ENCODE measurements at regions not wholly inside any gene's neighbourhood (a gene's known extent, or its start where the extent isn't known, plus 50 kb on each side); places are given as distances from the start of the nearest gene placed in this dataset.
"Not testable (repeated sequence)": the region's sequence is repeated elsewhere in the genome, so short reads cannot be mapped to it uniquely, and the experiment has no call there.

DNA sequence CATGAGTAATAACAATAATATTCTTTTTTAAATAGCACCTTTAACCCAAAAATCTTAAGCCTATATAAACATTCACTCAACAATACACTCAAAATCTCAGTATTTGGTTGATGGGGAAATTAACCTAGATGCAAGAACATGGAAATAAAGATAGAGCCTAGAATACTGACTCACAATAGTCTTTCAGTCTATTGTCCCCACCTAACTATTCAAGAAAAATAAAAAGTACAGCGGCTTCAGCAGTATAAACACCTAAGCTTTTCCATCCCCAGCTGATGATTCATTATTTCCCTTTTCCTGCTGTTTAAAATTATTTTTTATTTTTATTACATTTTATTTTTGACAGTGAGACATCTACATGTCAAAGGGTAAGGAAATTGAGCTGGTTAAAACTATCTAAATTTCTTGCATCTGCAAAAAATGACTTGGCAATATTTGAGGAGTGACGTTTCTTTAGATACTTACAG lies 201.4 kb downstream of the FZD1 start:
- DNase-seq, result no peak

DNA sequence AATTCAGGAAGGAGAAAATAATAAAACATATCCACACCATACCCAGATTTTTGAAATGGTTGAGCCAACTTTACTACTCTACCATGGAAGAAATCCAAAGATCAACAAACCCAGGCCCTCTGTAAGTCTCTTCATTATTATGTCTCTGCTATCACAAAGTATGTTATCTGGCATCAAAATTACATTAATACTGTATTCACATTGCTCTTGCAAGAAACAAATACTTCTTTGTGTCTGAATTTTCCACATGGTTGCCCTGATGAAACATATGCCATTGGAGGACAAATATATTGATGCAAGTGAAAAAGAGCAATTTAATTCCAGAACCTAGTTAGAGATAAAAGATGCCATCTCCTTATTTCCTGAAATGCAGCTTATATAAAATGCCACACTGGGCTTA lies 204.0 kb downstream of the FZD1 start:
- DNase-seq, result no peak

DNA sequence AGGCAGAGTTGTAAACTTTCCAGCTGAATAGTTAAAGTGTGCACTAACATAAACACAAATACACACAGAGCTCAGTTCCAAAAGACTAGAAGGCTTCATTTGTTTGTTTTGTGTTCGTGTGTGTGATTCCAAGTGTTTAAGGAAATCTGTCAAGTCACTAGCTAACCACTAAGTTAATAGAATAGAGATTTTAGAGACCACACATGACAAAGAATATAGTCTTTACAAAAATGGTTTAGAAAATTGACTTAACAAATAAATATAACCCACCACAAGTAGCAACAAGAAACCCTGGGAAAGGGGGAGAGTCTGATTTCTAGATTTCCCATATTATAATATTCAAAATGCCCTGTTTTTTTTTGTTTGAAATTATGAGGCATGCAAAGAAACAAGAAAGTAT lies 209.4 kb downstream of the FZD1 start:
- no peak for DNase-seq

DNA sequence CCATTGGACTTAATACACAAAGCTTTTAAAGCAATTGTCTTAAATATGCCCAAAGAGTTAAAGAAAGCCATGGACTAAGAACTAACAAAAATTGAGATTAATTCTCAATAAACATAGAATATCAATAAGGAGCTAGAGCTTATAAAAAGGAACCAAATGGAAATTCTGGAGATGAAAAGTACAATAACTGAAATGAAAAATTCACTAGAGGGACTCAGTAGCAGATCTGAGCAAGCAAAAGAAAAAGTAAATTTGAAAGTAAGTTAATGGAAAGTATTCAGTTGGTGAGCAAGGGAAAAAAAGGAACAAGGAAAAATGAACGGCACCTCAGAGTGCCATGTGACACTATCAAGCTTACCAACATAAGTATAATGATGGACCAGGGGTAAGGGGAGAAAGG lies 209.8 kb downstream of the FZD1 start:
- DNase-seq, result no peak

DNA sequence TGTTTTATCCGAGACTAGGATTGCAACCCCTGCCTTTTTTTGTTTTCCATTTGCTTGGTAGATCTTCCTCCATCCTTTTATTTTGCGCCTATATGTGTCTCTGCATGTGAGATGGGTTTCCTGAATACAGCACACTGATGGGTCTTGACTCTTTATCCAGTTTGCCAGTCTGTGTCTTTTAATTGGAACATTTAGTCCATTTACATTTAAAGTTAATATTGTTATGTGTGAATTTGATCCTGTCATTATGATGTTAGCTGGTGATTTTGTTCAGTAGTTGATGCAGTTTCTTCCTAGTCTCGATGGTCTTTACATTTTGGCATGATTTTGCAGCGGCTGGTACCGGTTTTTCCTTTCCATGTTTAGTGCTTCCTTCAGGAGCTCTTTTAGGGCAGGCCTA lies 216.2 kb downstream of the FZD1 start:
- DNase-seq, result not testable (repeated sequence)

DNA sequence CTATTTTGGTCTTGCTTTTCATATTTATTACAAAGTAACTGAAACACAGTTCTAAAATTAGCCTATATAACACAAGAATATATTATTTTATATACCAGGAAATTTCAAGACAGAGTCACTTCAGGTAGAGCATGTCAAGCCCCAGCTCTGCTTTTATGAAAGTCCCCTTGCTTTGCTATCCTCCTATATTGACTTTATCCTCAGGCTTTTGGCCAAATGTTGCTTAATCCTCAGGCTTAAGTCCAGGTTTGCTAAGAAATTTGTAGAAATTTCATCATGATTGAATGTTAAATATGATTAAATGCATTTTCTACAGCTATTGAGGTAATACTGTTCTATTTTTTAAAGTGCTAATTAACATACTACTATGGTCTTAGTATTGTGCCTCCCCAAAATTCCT lies 227.6 kb downstream of the FZD1 start:
- no peak for DNase-seq

DNA sequence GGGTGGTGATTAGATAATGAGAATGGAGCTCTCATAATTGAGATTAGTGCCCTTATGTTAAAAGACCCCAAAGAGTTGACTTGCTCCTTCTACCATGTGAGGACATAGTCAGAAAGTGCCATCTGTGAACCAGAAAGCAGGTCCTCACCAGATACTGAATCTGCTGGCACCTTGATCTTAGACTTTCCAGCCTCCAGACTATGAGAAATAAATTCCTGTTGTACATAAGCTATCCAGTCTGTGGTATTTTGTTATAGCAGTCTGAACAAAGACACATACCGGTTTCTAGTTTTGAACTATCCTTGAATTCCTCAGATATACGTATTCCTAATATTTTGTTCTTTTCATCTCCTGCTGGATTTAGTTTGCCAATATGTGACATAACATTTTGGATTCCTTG lies 228.1 kb downstream of the FZD1 start:
- DNase-seq, result no peak

DNA sequence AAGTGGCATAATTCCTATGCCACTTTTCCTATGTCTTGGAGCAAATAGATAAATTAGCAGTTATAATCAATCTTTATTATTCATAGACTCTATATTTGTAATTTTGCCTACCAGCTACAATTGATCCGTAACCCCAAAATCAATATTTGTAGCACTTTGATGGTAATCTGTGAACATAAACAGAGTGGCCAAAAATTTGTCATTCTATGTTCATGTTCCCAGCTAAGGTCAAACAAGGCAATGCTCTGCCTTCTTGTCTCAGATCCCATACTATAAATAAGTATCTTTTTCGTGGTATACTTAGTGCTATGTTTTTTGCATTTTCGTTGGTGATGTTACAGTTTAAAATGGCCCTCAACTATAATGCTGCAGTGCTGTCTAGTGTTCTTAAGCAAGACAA lies 228.5 kb downstream of the FZD1 start:
- no peak for DNase-seq

DNA sequence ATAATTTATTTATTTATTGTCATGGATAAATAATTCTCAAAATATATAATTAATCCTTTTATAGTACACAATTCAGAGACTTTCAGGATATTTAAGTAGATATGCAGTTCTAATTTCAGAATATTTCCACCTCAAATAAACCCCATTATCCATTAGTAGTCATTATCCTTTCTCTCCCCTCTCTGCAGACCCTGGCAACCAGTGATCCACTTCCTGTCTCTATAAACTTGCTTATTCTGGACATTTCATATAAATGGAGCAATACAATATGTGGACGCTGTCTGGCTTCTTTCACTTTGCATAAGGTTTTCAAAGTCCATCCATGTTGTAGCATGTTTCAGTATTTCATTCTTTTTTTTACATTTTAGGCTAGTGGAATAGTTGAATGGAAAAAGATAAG lies 230.2 kb downstream of the FZD1 start:
- DNase-seq, result no peak

DNA sequence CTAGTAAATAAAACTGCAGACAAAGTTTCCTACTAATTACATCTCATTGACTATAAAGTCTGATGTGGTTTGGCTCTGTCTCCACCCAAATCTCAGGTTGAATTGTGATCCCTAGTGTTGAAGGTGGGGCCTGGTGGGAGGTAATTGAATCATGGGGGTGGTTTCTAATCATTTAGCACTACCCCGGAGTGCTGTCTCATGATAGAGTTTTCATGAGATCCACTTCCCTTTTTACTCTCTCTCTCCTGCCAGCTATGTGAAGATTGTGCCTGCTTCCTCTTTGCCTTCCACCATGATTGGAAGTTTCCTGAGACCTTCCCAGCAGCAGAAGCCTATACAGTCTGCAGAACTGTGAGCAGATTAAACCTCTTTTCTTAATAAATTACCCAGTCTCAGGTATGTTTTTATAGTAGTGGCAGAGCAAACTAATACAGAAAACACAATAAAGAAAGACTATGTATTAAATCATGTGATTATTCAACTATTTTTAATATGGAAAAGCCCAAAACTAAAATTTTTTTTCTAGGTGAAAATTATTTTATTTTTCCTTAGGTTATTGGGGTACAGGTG lies 232.1 kb downstream of the FZD1 start:
- peak; percentile 62 for DNase-seq

DNA sequence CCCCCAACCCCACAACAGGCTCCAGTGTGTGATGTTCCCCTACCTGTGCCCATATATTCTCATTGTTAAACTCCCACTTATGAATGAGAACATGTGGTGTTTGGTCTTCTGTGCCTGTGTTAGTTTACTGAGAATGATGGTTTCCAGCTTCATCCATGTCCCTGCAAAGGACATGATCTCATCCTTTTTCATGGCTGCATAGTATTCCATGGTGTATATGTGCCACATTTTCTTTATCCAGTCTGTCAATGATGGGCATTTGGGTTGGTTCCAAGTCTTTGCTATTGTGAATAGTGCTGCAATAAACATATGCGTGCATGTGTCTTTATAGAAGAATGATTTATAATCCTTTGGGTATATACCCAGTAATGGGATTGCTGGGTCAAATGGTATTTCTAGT lies 233.0 kb downstream of the FZD1 start:
- DNase-seq, result not testable (repeated sequence)

DNA sequence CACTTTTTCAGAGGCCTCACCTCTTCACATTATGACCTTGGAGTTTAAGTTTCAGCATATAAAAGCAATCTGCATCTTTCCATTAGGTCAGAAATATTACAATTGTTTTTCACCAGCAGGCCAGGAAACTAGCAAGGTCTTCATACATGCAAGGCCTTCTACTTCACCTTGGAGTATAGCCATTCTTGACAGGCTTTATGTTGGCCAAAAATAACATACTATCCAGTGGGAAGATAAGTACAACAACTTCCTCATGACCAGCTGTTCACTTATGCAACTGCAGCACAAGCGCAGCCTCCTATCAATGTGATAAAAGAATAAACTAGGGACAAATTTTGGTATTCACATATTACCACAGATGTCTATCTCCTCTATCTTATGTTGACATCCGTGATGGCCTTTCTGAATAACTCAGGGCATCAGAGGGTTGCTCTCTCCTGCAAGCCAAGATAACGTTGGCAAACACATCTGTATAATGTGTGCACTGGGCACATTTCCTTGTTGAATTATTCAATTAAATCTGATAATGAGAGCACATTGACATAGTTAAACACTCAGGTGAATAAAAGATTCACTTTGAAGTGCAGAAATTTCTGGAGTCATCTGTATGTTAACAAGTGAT lies 239.8 kb downstream of the FZD1 start:
- DNase-seq, result peak; percentile 29

DNA sequence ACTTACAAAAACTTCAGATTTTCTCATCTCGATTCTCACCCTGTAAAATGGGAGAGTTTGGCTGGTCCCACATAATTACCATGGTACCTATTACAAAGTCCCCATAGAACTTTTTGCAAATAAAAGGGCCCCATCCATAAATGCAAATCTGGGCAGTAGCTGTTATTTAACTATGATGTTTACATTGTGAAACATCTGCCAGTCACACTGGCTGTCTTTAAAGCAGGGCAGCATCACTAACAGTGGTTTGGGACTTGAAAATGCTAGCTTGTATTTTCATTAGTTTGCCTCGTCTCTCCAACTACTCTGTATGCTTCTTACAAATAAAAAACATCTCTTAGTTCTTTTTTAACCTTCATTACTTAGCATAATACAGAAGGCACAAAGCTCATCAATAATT lies 240.7 kb downstream of the FZD1 start:
- DNase-seq, result no peak

DNA sequence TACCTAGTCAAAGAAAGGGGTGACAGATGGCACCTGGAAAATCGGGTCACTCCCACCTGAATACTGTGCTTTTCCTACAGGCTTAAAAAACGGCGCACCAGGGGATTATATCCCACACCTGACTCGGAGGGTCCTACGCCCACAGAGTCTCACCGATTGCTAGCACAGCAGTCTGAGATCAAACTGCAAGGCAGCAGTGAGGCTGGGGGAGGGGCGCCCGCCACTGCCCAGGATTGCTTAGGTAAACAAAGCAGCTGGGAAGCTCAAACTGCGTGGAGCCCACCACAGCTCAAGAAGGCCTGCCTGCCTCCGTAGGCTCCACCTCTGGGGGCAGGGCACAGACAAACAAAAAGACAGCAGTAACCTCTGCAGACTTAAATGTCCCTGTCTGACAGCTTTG lies 242.7 kb downstream of the FZD1 start:
- not testable (repeated sequence) for DNase-seq

DNA sequence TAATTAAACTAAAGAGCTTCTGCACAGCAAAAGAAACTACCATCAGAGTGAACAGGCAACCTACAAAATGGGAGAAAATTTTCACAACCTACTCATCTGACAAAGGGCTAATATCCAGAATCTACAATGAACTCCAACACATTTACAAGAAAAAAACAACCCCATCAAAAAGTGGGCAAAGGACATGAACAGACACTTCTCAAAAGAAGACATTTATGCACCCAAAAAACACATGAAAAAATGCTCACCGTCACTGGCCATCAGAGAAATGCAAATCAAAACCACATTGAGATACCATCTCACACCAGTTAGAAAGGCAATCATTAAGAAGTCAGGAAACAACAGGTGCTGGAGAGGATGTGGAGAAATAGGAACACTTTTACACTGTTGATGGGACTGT lies 247.6 kb downstream of the FZD1 start:
- not testable (repeated sequence) for DNase-seq

DNA sequence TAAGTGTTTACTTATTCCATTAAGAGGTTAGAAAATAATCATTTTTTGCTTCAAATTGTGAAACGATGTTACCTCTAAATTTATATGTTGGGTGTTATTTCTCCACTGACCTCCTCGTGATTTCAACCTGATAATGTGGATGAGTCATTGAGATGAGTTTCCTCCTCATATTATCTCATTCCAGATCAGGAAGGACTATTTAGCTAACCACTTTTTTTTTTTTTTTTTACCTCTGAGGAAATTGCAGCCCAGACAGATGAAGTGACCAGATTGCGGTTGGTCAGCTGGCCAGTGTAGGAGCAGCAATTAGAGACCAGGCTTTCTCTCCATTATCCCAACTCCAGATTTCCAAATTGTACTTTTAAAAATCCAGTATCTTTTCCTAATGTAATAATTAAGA lies 248.7 kb downstream of the FZD1 start:
- DNase-seq, result no peak

DNA sequence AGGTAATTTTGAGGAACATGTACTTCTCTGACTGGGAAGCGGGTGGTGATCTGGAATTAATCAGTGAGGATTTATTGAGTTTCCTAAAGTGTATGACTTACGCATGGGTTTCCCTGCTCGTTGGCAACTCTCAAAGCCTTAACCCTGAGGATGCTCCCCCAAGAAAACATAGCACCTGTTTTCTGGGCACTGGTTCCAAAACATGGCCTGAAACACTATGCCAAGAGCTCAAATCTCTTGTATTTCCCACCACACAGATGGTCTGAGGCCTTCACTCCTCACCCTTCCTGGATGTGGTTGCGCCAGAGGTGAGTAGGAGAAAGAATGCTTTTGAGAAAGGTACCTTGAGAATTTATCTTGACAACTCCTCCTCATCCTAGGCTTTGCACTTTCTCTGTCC lies 250.4 kb downstream of the FZD1 start:
- DNase-seq, result no peak

DNA sequence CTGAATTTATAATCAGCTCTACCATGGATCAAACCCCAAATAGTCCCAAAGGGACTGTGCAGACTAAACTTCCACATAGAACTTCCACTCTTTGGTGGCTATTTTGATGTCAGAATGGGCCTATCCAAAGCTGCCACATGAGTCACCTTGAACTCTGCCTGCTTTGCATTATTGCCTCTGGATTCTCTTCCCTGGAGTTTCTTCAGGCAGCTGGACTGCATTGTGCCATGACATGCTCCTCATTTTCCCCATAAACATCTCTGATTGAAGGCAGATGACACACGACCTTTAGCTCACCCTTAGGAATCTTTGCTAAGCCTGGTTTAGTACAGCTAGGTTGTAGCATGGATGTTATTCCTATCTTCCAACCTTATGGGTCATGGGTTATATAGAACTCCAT lies 251.7 kb downstream of the FZD1 start:
- DNase-seq, result no peak

DNA sequence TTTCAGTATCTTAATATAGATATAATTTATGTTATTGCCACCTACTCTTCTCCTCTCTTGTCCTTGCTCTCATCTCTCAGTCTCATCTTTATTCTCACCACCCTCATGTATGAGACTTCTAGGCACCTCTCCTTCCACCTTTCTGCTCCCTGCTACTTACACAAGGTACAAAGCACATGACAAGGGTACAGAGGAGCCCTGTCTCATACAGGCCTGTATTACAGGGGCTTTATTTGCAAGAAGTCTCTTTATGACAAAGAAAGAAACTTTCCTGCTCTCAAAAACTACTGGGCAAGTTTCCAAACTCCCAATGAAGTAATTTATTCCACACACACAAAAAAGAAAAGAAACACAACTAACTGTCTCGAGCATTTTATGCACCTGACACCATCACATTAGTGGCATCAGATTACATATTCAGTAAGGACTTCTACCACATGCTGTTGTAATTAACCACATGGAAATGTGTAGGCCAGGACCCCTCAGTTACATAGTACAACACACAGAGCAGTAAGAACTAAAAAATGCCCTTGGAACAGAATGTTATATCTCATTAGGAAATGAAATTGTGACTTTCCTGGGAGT lies 253.1 kb downstream of the FZD1 start:
- no peak for DNase-seq

DNA sequence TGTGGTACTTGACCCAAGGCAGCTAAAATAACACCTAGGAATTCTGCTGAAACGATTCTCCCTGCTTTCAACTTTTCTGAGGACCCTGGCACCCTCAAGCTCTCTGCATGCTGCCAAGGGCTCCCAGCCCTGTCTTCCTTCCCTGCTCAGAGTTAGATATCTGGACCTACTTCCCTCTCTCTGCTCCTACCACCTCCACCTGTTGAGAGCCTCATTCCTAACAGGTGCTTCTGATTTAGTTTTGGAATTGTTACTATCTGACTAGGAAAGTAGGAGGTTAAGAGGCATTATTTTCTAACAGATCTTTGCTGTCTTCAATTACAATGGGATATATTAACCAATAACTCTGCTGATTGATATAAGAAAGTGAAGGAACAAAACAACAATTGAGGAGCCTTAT lies 253.8 kb downstream of the FZD1 start:
- DNase-seq, result no peak

DNA sequence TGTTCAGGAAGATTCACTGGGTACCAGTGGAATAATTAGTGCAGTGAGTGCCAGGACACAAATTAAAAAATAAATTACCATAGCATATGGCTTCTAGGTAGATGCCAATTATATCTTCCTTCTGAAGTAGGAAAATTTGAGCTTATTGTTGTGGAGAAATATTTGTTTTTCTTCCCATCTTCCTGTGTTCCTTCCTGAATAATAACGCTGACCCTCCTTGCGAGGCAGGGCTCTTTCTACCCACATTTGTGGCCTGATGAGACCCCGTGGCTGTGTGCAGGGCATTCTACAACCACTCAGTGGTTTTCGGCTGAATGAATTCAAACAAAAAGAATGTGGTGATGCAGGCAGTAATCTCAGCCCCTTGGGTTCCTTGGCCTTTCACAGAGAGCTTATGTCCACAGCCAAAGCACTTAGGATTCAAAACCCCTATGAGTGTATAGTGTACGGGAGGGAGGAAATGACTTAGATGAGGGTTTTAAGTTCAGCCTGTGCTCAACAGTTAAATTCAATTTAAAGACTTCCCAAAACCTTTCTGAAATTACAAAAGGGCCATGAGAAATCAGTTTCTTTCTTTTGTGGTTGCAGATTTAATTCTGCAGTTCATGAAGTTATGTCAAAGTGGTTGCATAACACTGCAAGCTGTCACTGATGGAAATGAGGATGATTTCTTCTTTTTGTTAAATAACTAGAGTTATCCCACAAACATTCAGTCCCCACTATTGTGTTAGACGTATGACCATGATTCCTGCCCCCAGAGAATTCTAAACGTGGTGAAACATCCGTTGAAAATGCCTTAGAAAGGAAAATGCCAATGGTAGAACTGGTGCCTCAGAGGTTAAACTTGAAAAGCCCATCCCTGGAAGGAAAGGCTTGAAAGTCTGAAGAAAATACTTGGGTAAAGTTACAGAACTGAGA lies 255.3 kb downstream of the FZD1 start:
- no peak for DNase-seq

DNA sequence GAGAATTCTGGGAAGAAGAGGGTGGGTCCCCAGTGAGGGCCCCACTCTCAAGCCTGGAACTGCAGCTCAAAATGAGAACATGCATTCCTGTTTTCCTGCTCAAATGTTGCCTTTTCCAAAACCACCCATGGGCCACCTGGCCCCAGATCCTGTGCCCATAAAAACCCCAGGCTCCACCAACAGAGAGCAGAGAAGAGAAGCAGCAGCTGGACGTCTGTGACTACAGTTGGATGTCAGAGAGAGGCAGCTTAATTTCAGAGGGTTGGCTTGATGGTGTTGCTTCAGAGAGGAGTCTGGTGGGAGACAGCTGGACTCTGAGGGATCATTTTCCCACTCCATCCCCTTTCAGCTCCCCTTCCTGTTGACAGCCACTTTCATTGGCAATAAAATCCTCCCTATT lies 256.4 kb downstream of the FZD1 start:
- no peak for DNase-seq

DNA sequence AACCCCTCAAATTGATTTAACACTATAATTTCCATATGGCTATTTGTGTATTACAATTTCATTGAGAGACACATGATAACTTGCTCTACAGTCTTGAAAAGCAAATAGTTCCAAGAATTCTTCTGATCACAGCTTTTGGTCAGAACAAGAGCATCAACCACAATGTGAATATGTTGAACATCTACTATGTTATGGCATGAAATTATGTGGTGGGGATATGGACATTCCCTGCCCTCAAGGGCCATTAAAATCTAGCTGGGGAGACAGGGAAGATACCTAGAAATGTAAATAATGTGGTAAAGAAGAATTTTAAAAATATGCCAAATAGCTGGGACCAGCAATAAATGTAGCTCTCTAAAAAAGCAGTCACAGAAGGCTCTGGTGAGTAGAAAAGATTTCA lies 262.2 kb downstream of the FZD1 start:
- DNase-seq, result no peak

DNA sequence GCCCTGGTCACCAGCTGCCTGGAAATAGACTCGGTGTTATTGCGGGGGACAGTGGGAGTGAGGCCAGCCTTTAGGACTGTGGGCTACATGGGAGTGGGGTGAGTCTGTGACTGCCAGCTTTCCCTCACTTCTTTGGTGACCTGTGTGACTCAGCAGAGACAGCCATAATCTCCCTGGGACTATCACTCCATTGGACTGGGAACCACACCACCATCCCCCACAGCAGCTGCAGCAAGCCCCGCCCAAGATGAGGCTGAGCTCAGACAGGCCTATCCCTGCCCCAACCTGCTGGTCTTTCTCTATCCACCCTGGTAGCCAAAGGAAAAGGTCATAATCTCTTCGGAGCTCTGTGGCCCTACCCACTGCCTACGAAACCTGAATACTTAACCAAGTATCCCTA lies 263.2 kb downstream of the FZD1 start:
- DNase-seq, result no peak

Data from GF-D8 (cell line).